ENCODE measurements at regions not wholly inside any gene's neighbourhood (a gene's known extent, or its start where the extent isn't known, plus 50 kb on each side); places are given as distances from the start of the nearest gene placed in this dataset.

GRCh38 chr4:74642006-74642405 is 152.3 kb downstream of the BTC start:
- TF ChIP-seq CTCF (IDR thresholded peaks at IDR 0.05) (no peak), POLR2A (IDR thresholded peaks at IDR 0.05) (no peak), POLR2AphosphoS5 (IDR thresholded peaks at IDR 0.05) (no peak)

Data from breast epithelium (tissue), 3 donors.